NCI-H1105 treated with DMSO at 0.1 percent for 48 hours (cell line): ENCODE measurements at regions not wholly inside any gene's neighbourhood (a gene's known extent, or its start where the extent isn't known, plus 50 kb on each side); places are given as distances from the start of the nearest gene placed in this dataset.
A peak's percentile ranks its signal among the peaks of the same experiment; 100 is the strongest.
"Not testable (repeated sequence)": the region's sequence is repeated elsewhere in the genome, so short reads cannot be mapped to it uniquely, and the experiment has no call there.

ENCODE experiments used
- DNase-seq: peaks from one replicate; lab custom pipeline; 2025; lab: John Stamatoyannopoulos, UW

DNA sequence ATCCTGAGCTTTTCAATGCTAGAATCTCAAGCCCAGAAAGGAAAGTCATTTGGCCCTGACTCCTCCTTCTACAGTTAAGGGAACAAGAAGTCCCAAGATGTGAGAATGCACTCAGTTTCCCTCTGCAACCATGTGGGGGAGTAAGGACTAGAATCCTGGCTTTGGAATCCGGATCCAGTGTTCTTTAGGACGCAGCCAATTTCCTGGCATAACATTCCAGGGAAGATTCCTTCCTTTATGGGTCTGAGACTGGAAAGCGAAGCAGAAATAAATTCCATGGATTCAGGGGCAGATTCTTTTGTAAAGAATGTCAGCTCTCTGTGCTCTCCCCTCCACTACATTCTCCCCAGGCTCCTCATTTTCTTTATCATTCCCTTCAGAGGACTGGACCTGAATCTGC, 151.8 kb upstream of the SOX14 start:
- DNase-seq = no peak

DNA sequence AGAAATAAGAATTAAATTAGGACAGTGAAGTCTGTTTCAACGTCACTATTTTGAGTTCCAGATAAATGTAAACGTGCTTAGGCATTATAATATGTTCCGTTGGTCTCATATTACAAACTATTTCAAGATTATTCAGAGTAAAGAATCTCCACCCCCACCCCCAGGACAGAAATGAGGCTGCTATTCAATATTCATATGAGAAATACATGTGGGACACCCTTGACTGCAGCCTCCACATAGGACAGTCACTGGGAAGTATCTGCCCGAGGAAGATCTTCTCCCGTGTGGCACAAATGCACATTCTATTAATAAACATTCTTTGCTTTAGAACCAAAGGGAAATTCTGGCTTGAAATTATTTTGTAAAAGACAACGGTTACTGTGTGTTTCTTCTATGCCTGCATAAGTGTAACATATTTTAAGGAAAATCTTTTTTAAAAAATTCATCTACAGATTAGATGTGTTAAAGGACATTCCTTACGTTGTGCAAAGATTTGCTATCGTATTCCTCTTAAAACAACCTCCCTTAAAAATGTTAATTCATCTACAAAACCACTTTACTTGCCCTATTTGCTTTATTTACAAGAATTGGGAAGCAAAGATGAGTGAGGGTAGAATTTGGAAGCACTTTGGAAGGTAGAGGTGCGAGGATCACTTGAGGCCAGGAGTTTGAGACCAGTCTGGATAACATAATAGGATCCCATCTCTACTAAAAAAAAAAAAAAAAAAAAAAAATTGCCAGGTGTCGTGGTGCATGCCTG, 148.3 kb upstream of the SOX14 start:
- no peak for DNase-seq

DNA sequence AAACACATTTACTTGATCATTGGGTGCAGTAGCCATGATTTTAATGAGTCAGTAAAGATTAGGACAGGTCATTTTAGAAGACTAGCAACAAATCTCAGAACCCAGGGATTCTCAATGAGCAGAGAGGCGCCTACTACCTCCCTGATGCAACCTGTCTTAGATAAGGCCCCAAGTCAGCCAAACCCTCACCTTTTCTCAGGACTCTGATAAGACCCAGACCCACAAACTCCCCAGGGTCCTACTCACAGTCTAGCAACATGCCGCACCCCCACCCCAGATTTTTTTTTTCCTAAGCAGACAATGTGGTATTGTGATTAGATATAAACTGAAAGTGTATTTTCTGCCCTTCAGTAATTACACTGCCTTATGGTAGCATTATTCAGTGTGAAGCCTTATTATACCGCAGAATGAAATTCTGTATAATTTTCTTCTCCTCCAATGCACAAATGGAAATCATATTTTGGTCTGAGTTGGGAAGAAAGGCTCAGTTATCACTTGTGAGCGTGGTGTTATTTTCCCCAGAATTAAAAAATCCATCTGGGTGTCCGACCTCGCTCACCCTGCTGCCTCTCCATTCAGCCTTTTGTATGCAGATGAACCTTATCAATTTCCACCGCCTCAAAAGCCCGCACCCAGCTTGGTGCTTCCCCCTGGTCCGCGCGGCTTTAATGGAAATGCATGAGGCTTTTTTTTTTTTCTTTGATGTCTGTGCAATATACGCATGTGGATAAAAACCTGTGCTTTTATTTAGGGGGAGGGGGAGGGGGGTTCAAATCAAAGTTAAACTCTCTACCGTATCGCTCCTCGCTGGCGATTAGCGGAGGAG, 122.0 kb upstream of the SOX14 start:
- no peak for DNase-seq

DNA sequence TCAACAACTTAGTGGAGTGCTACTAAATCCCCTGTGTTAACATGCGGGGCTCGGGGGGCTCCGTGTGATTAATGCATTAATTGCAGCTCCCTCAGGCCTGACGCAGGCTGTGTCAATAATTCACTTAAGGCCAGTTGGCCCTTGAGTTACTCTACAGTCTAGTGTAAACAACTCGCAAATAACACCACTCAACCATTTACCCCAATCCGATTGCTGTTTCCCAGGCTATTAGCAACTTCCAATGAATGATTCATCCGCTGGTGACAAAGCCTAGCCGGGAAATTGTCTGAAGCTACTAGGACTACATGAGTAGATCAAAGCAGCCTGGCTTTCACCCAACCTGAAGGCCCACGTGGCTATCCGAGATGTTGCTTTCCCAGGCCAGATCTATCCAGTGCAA, 121.3 kb upstream of the SOX14 start:
- peak; percentile 67 for DNase-seq

DNA sequence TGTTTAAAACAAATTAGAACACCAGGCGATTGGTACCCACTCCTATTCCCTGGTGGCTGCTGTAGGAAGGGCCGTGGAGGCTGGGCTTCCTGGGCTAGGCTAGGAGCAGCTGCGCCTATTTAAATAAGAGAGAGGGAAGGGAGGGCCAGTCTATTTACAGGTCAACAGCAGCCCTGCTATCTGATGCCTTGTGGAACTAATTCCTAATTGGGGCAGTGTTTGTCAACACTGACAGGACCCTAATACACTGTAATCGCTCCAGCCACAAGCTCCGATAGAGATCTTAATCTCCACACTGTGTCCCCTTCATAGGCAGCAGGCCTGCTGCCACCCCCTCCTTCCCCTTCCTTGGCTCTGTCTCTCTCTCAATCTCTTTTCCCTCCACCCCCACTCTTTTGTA, 116.9 kb upstream of the SOX14 start:
- DNase-seq = no peak

DNA sequence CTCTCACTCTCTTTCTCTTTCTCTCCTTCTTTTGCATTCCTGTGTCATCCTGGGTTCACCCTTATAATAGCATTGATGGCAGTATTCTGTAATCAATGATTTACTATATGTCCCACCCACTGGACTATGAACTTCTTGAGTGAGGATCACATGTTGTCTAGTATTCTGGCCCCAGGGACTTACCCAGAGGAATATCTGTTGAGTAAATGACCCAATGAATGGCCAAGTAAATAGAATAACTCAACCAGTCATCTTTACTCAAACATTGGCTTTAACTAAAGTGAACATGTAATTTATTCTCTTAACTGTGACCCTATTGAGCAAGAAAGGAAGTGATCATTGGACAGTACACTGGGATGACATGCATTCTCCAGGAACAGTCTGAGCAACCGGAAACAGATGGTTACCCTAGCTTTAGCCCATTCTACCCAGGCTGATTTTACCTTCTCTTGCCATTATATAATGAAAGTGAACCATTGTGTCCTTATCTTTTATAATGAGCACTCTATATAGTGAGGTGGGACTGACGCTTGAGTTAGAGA, 94.5 kb upstream of the SOX14 start:
- no peak for DNase-seq

DNA sequence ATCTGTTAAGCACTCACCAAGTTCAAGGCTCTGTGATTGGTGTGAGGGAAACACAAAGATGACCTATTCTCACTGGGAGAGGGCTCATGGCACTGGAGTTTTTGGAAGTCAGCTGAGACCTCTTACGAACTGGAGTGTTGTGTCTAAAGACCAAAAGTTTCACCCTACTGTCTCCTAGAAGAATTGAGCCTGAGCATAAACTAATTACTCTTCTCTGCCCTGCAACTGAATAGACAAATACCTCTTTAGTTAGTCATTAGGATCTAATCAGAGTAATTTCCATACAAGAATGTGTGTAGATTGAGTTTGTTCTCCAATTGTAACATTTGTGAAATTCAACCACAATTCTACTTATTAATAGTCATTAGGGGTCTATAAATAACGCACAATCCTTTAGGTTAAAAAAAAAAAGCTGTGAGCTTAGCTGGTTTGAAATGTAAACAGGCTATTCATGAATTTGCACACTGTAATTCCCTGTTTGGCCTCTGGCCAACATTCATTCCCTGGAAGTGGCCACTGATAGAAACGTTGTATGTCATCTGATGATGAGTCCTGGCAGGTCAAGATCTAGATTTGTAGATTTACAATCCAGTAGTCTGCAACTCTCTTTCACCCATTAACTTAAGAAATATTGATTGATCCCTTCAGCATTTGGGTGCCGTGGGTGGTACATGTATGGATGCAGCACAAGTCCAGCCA, 76.8 kb upstream of the SOX14 start:
- DNase-seq = peak; percentile 85

DNA sequence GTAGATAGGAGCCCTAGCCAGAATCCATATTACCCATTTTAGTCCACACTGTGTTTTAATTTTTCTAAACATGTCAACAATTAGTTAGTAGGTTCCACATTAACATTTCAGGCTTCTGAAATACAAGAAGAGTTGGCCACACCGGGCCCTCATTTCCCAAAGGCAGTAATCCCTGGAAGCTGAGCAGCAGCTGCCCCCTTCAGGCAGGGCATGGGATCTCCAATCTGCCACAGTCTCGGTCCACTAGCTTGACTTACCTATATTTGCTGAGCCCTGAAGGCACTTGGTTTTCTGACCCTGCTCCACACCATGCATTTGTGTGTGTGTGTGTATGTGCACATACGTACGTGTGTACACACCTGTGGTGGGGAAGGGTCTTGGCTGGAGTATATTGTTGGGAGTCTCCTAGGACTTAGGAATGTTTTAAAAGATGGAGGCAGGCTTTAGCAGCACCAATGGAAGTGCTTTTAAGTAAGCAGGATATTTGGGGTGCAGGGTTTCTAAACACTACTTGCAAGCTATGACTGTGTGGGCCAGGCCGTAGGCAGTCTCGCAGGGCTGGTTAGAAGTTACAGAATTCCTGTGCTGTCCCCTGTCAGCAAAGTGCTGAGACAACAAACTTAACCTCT, 71.2 kb upstream of the SOX14 start:
- DNase-seq = peak; percentile 53

DNA sequence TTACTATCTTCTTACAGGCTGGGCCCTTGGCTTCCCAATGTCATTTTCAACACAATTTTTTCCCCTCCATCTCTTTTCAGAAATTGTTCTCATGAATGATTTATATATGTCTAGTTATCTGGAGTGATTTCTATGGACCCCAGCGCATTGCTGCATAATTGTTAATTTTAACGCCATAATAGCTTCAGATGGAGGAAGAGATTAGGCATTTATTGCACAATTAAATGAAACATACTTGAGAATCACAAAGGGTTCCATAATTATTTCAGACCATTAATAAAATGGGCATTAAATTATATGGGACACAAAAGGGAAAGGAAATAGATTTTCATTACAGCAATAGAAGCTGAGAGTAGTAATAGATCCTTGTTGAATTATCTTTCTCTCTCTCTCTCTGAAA, 70.3 kb upstream of the SOX14 start:
- DNase-seq = peak; percentile 97

DNA sequence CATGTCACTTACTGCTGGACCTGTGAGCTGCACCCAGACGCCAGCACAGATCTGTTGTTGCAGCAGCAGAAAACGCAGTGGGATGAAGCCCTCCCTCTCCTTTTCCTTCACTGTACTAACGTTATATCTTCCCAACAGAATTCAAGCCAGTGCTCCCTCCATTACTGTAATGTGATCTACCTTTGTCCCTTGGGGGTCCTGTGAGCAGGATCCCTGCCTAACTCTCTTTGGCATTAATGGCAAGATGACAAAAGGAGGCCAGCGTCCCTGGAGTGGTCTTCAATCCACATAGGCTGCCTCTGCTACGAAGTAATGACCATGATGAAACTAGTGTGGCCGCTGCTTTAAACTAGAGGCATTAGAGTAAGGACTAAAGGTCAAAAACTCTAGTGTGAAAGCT, 69.3 kb upstream of the SOX14 start:
- no peak for DNase-seq

DNA sequence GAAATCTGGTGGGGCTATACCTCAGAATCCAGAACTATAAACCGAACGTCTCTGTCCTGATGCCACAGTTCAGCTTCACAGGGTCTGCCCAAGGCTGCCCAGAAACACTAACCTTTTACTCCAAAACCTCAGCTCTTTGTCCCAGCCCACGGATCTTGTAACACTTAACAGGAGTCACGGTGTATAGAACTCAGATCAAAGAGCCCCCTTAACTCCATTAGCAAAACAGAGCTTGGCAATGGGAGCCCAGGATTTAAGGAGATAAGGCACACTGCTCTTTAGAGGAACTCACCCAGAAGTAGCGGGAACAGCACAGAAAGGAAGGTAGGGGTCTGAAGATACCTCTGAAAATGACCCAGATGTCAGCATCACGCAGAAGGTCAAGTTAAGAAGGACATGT, 68.8 kb upstream of the SOX14 start:
- no peak for DNase-seq

DNA sequence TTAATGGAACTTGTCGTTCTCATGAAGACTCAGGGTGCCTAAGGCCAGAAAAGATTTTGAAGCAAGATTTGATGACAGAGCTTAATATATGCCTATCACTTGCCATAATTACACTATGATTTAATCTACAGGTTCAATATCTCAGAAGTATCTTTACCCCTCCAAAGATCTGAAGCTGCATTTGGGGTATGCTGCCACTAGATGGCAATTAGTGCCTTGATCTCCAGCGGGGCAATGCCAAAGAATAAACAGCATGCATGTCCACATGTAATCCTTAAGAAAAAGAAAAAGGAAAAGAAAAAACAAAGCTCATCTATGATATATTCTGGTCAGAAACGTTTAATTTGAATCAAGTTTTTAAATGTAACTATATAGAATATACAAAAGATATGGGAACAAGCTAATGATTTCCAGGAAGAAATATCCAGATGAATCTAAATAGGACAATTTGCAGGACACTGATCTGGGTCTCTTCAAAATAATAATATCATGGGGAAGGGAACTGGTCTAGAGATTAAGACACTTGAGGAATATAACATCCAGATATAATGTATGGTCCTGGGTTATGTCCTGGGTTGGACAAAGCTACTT, 55.0 kb upstream of the SOX14 start:
- no peak for DNase-seq

DNA sequence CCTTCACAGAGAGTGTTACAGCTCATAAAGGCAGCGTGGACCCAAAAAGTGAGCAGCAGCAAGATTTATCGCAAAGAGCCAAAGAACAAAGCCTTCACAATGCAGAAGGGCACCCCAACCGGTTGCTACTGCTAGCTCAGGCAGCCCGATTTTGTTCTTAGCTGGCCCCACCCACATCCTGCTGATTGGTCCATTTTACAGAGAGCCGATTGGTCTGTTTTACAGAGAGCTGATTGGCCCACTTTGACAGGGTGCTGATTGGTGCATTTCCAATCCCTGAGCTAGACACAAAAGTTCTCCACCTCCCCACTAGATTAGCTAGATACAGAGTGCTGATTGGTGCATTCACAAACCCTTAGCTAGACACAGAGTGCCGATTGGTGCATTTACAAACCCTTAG, 50.1 kb upstream of the SOX14 start:
- DNase-seq = not testable (repeated sequence)
